GM23338 (cell line): ENCODE measurements at regions not wholly inside any gene's neighbourhood (a gene's known extent, or its start where the extent isn't known, plus 50 kb on each side); places are given as distances from the start of the nearest gene placed in this dataset.

ENCODE experiments used
- CREB1 ChIP-seq: fragments of 250-450 bp; sonication (Bioruptor Pico); IDR thresholded peaks from 2 replicates; pipeline ENCODE4 v1.5.0; 2020; ENCODE audit warnings: low read depth, mild to moderate bottlenecking, moderate library complexity
- CTCF ChIP-seq, 2 experiments: fragments of 200-600 bp in 1 of 2; sonication (generic) in 1 of 2; conservative IDR thresholded peaks; 2 replicates each; pipeline versions ENCODE4 v1.5.1 to v1.6.1; 2016 to 2017; ENCODE audit warnings: antibody characterized with exemption in 2 of 2, low read depth in 2 of 2, mild to moderate bottlenecking in 2 of 2, moderate library complexity in 1 of 2
- ETS1 ChIP-seq: IDR thresholded peaks from 2 replicates; pipeline ENCODE4 v1.6.1; 2016; ENCODE audit warnings: antibody characterized with exemption
- EZH2 ChIP-seq: fragments of 200-600 bp; sonication (generic); IDR thresholded peaks from one replicate; pipeline ENCODE4 v1.8.0; 2017; ENCODE audit warnings: antibody characterized with exemption, mild to moderate bottlenecking, low read depth; ENCODE audit not compliant: unreplicated experiment
- EZH2phosphoT487 ChIP-seq: fragments of 200-600 bp; sonication (generic); IDR thresholded peaks from one replicate; pipeline ENCODE4 v1.8.1; 2018; ENCODE audit warnings: antibody characterized with exemption; ENCODE audit not compliant: unreplicated experiment
- JUNB ChIP-seq: IDR thresholded peaks from one replicate; pipeline ENCODE4 v1.6.1; 2016; ENCODE audit warnings: antibody characterized with exemption; ENCODE audit not compliant: unreplicated experiment
- NANOG ChIP-seq: IDR thresholded peaks from 2 replicates; pipeline ENCODE4 v1.6.1; 2016; ENCODE audit warnings: antibody characterized with exemption, borderline replicate concordance
- POLR2AphosphoS5 ChIP-seq: IDR thresholded peaks from 2 replicates; pipeline ENCODE4 v1.6.1; 2016; ENCODE audit warnings: antibody characterized with exemption, low read depth
- REST ChIP-seq: IDR thresholded peaks from one replicate; pipeline ENCODE4 v1.6.1; 2018; ENCODE audit warnings: antibody characterized with exemption; ENCODE audit not compliant: unreplicated experiment
- STAT1 ChIP-seq: IDR thresholded peaks from one replicate; pipeline ENCODE4 v1.6.1; 2016; ENCODE audit warnings: antibody characterized with exemption; ENCODE audit not compliant: unreplicated experiment
- ZNF114 ChIP-seq: fragments of 250-450 bp; sonication (Bioruptor Pico); IDR thresholded peaks from 2 replicates; pipeline ENCODE4 v1.5.0; 2020; ENCODE audit warnings: mild to moderate bottlenecking, moderate library complexity
- ZNF331 ChIP-seq: fragments of 250-450 bp; sonication (Bioruptor Pico); IDR thresholded peaks from 2 replicates; pipeline ENCODE4 v1.5.0; 2020; ENCODE audit warnings: low read depth, mild to moderate bottlenecking, moderate library complexity

- TF ChIP-seq ZNF331 (CRISPR knock-in tag), result no peak
- TF ChIP-seq CTCF (conservative IDR thresholded peaks at IDR 0.05; ENCODE audit: low read depth in 2 of 2), result no peak
- no peak for TF ChIP-seq EZH2
- TF ChIP-seq POLR2AphosphoS5, result no peak
- no peak for TF ChIP-seq REST
- TF ChIP-seq EZH2phosphoT487, result no peak
- no peak for TF ChIP-seq CREB1 (CRISPR knock-in tag)
- TF ChIP-seq JUNB, result no peak
- no peak for TF ChIP-seq ZNF114 (CRISPR knock-in tag)
- TF ChIP-seq ETS1, result no peak
- TF ChIP-seq STAT1, result no peak
- TF ChIP-seq NANOG, result no peak
Measured at GRCh38 chr9:115945009-115945431, 208.6 kb upstream of the PAPPA start.
